Karpas-422 (cell line): ENCODE measurements at regions not wholly inside any gene's neighbourhood (a gene's known extent, or its start where the extent isn't known, plus 50 kb on each side); places are given as distances from the start of the nearest gene placed in this dataset.
"Not testable (repeated sequence)": the region's sequence is repeated elsewhere in the genome, so short reads cannot be mapped to it uniquely, and the experiment has no call there.

ENCODE experiments used
- DNase-seq: peaks from one replicate; pipeline ENCODE4 v3.0.0-alpha.2; 2015
- H2AFZ ChIP-seq: fragments of 200-600 bp; sonication (generic); 2 replicates; pipeline ENCODE4 v1.6.1; 2014; ENCODE audit warnings: antibody characterized with exemption, low read length, mixed read lengths
- H3K27ac ChIP-seq: fragments of 200-600 bp; sonication (generic); 2 replicates; pipeline ENCODE4 v1.5.1; 2014; ENCODE audit warnings: mild to moderate bottlenecking, low read length, moderate library complexity
- H3K27me3 ChIP-seq: fragments of 200-600 bp; sonication (generic); 2 replicates; pipeline ENCODE4 v1.6.1; 2014; ENCODE audit warnings: low read length, mixed read lengths
- H3K36me3 ChIP-seq: fragments of 200-600 bp; sonication (generic); 2 replicates; pipeline ENCODE4 v1.6.1; 2014; ENCODE audit warnings: low read length, mixed read lengths; ENCODE audit not compliant: insufficient read depth
- H3K4me1 ChIP-seq: fragments of 200-600 bp; sonication (generic); 2 replicates; pipeline ENCODE4 v1.6.1; 2014; ENCODE audit warnings: mild to moderate bottlenecking, low read length, mixed read lengths
- H3K4me2 ChIP-seq: fragments of 200-600 bp; sonication (generic); 2 replicates; pipeline ENCODE4 v1.6.1; 2014; ENCODE audit warnings: low read length, low read depth, mild to moderate bottlenecking; ENCODE audit not compliant: poor library complexity, severe bottlenecking
- H3K4me3 ChIP-seq: fragments of 200-600 bp; sonication (generic); 2 replicates; pipeline ENCODE4 v1.5.1; 2014; ENCODE audit warnings: mild to moderate bottlenecking, antibody characterized with exemption, low read length, mixed read lengths
- H3K79me2 ChIP-seq: fragments of 200-600 bp; sonication (generic); 2 replicates; pipeline ENCODE4 v1.6.1; 2014; ENCODE audit warnings: mild to moderate bottlenecking, low read length, mixed read lengths
- H3K9ac ChIP-seq: fragments of 200-600 bp; sonication (generic); 2 replicates; pipeline ENCODE4 v1.6.0; 2014; ENCODE audit warnings: low read length
- H3K9me2 ChIP-seq: fragments of 200-600 bp; sonication (generic), shearing (Covaris generic); replicated peaks from 2 replicates; pipeline ENCODE4 v1.6.0; 2014; ENCODE audit warnings: mild to moderate bottlenecking, low read length, moderate library complexity; ENCODE audit not compliant: insufficient read depth
- H3K9me3 ChIP-seq: fragments of 300-700, 200-600 bp; sonication (generic); 2 replicates; pipeline ENCODE4 v1.6.1; 2014; ENCODE audit warnings: low read length, mixed read lengths
- H4K20me1 ChIP-seq: fragments of 200-600 bp; sonication (generic); 2 replicates; pipeline ENCODE4 v1.6.1; 2014; ENCODE audit warnings: mild to moderate bottlenecking, antibody characterized with exemption, low read length, low read depth; ENCODE audit not compliant: insufficient read depth

- no peak overlapping the region for H3K4me2 ChIP-seq
- DNase-seq = no peak
These were observed 161.5 kb downstream of the TMEM132E start for GRCh38 chr17:34740565-34741520.

GRCh38 chr17:34739386-34739785 lies 160.0 kb downstream of the TMEM132E start:
- Histone ChIP-seq H3K4me1 (no peaks in the 10 kb centered on the region), H3K9me2 (no peaks in the 10 kb centered on the region), H3K79me2 (no peaks in the 10 kb centered on the region), H2AFZ (no peak overlapping the region), H3K4me3 (no peak overlapping the region), H3K36me3 (no peaks in the 10 kb centered on the region), H3K9me3 (no peaks in the 10 kb centered on the region), H4K20me1 (no peaks in the 10 kb centered on the region), H3K27ac (no peak overlapping the region), H3K9ac (no peak overlapping the region), H3K4me2 (no peak overlapping the region), H3K27me3 (no peaks in the 10 kb centered on the region)
- no peak for DNase-seq

More at GRCh38 chr17:34740565-34741520, 161.5 kb downstream of the TMEM132E start:
- no peaks in the 10 kb centered on the region for H4K20me1 ChIP-seq
- no peaks in the 10 kb centered on the region for H3K9me2 ChIP-seq
- no peak overlapping the region for H2AFZ ChIP-seq
- no peak overlapping the region for H3K9ac ChIP-seq
- no peak overlapping the region for H3K4me3 ChIP-seq
- H3K9me3 ChIP-seq = no peaks in the 10 kb centered on the region
- H3K36me3 ChIP-seq = no peaks in the 10 kb centered on the region
- H3K4me1 ChIP-seq = no peaks in the 10 kb centered on the region
- H3K79me2 ChIP-seq = no peaks in the 10 kb centered on the region
- H3K27me3 ChIP-seq = no peaks in the 10 kb centered on the region
- no peak overlapping the region for H3K27ac ChIP-seq

GRCh38 chr17:34737673-34738072 lies 158.3 kb downstream of the TMEM132E start:
- not testable (repeated sequence) for H3K27ac ChIP-seq, H3K27me3 ChIP-seq, DNase-seq, H2AFZ ChIP-seq, H3K9me2 ChIP-seq, H3K36me3 ChIP-seq, H3K9me3 ChIP-seq, H3K9ac ChIP-seq, H3K4me3 ChIP-seq, H3K4me2 ChIP-seq, H3K4me1 ChIP-seq, H4K20me1 ChIP-seq, H3K79me2 ChIP-seq

GRCh38 chr17:34736611-34737010 lies 157.2 kb downstream of the TMEM132E start:
- no peaks in the 10 kb centered on the region for H3K79me2 ChIP-seq
- H3K9me2 ChIP-seq = no peaks in the 10 kb centered on the region
- H3K9me3 ChIP-seq = no peaks in the 10 kb centered on the region
- H3K36me3 ChIP-seq = no peaks in the 10 kb centered on the region
- H3K9ac ChIP-seq = no peak overlapping the region
- no peaks in the 10 kb centered on the region for H3K4me1 ChIP-seq
- no peak overlapping the region for H3K27ac ChIP-seq
- no peak overlapping the region for H2AFZ ChIP-seq
- DNase-seq = no peak
- H3K27me3 ChIP-seq = no peaks in the 10 kb centered on the region
- H3K4me2 ChIP-seq = no peak overlapping the region
- no peaks in the 10 kb centered on the region for H4K20me1 ChIP-seq
- no peak overlapping the region for H3K4me3 ChIP-seq

GRCh38 chr17:34733333-34733732 lies 154.0 kb downstream of the TMEM132E start:
- DNase-seq = no peak
- H3K9me3 ChIP-seq = no peaks in the 10 kb centered on the region
- no peak overlapping the region for H3K4me3 ChIP-seq
- H3K79me2 ChIP-seq = no peaks in the 10 kb centered on the region
- no peaks in the 10 kb centered on the region for H3K36me3 ChIP-seq
- H3K9ac ChIP-seq = no peak overlapping the region
- no peak overlapping the region for H2AFZ ChIP-seq
- no peaks in the 10 kb centered on the region for H4K20me1 ChIP-seq
- H3K9me2 ChIP-seq = no peaks in the 10 kb centered on the region
- no peaks in the 10 kb centered on the region for H3K27me3 ChIP-seq
- H3K4me1 ChIP-seq = no peaks in the 10 kb centered on the region
- H3K4me2 ChIP-seq = no peak overlapping the region
- no peak overlapping the region for H3K27ac ChIP-seq

GRCh38 chr17:34730816-34731215 lies 151.4 kb downstream of the TMEM132E start:
- H3K4me2 ChIP-seq = no peak overlapping the region
- no peaks in the 10 kb centered on the region for H3K9me2 ChIP-seq
- H3K79me2 ChIP-seq = no peaks in the 10 kb centered on the region
- H3K4me1 ChIP-seq = no peaks in the 10 kb centered on the region
- H3K9ac ChIP-seq = no peak overlapping the region
- H3K4me3 ChIP-seq = no peak overlapping the region
- no peak overlapping the region for H3K27ac ChIP-seq
- H3K27me3 ChIP-seq = no peaks in the 10 kb centered on the region
- no peaks in the 10 kb centered on the region for H4K20me1 ChIP-seq
- no peaks in the 10 kb centered on the region for H3K36me3 ChIP-seq
- DNase-seq = no peak
- H3K9me3 ChIP-seq = no peaks in the 10 kb centered on the region
- H2AFZ ChIP-seq = no peak overlapping the region

- Histone ChIP-seq H3K9me3 (no peaks in the 10 kb centered on the region), H3K27me3 (no peaks in the 10 kb centered on the region), H3K4me3 (no peak overlapping the region), H3K9me2 (no peaks in the 10 kb centered on the region), H3K4me1 (no peaks in the 10 kb centered on the region), H3K36me3 (no peaks in the 10 kb centered on the region), H3K9ac (no peak overlapping the region), H3K79me2 (no peaks in the 10 kb centered on the region), H3K4me2 (no peak overlapping the region), H3K27ac (no peak overlapping the region), H4K20me1 (no peaks in the 10 kb centered on the region), H2AFZ (no peak overlapping the region)
- no peak for DNase-seq
These were observed 149.5 kb downstream of the TMEM132E start for GRCh38 chr17:34728771-34729310.

- Histone ChIP-seq H3K9ac (no peak overlapping the region), H3K36me3 (no peaks in the 10 kb centered on the region), H3K27me3 (no peaks in the 10 kb centered on the region), H3K9me3 (no peaks in the 10 kb centered on the region), H3K79me2 (no peaks in the 10 kb centered on the region), H3K9me2 (no peaks in the 10 kb centered on the region), H3K4me1 (no peaks in the 10 kb centered on the region), H3K27ac (no peak overlapping the region), H3K4me2 (no peak overlapping the region), H3K4me3 (no peak overlapping the region), H2AFZ (no peak overlapping the region), H4K20me1 (no peaks in the 10 kb centered on the region)
- DNase-seq = no peak
These were observed 148.2 kb downstream of the TMEM132E start for GRCh38 chr17:34727601-34728000.
